GM18499 (cell line): ENCODE measurements at regions not wholly inside any gene's neighbourhood (a gene's known extent, or its start where the extent isn't known, plus 50 kb on each side); places are given as distances from the start of the nearest gene placed in this dataset.

Experiments
- ATAC-seq: cut with Tn5 transposase; IDR thresholded peaks from one replicate; pipeline ENCODE4 v1.9.1; 2021; ENCODE audit warnings: moderate number of reproducible peaks; ENCODE audit not compliant: insufficient read depth, unreplicated experiment

- no peak for ATAC-seq
Observed at GRCh38 chr3:187987187-187987586, 166.8 kb upstream of the LPP start.

GRCh38 chr3:187987924-187988323 is 166.0 kb upstream of the LPP start:
- no peak for ATAC-seq

GRCh38 chr3:187989575-187990153 is 164.3 kb upstream of the LPP start:
- no peak for ATAC-seq

- ATAC-seq: no peak
Observed at GRCh38 chr3:187992609-187993008, 161.3 kb upstream of the LPP start.

GRCh38 chr3:187994221-187995042 is 159.5 kb upstream of the LPP start:
- no peak for ATAC-seq

- ATAC-seq: no peak
Observed at GRCh38 chr3:187995043-187995400, 158.9 kb upstream of the LPP start.

GRCh38 chr3:187995667-187996066 is 158.3 kb upstream of the LPP start:
- no peak for ATAC-seq

- ATAC-seq: no peak
Observed at GRCh38 chr3:187996609-187997008, 157.3 kb upstream of the LPP start.

- no peak for ATAC-seq
Observed at GRCh38 chr3:187997490-187997889, 156.5 kb upstream of the LPP start.

GRCh38 chr3:187997946-187998561 is 155.9 kb upstream of the LPP start:
- ATAC-seq: no peak

- no peak for ATAC-seq
Observed at GRCh38 chr3:187998611-187999010, 155.3 kb upstream of the LPP start.

- ATAC-seq: no peak
Observed at GRCh38 chr3:187999821-188000220, 154.1 kb upstream of the LPP start.

- no peak for ATAC-seq
Observed at GRCh38 chr3:188000361-188000861, 153.5 kb upstream of the LPP start.

- ATAC-seq: no peak
Observed at GRCh38 chr3:188001093-188001492, 152.9 kb upstream of the LPP start.

- no peak for ATAC-seq
Observed at GRCh38 chr3:188001926-188002325, 152.0 kb upstream of the LPP start.

- no peak for ATAC-seq
Observed at GRCh38 chr3:188002626-188003138, 151.3 kb upstream of the LPP start.

GRCh38 chr3:188003188-188004171 is 150.5 kb upstream of the LPP start:
- no peak for ATAC-seq

GRCh38 chr3:188006726-188007393 is 147.1 kb upstream of the LPP start:
- no peak for ATAC-seq

- ATAC-seq: no peak
Observed at GRCh38 chr3:188007897-188008296, 146.1 kb upstream of the LPP start.
